ENCODE measurements at regions not wholly inside any gene's neighbourhood (a gene's known extent, or its start where the extent isn't known, plus 50 kb on each side); places are given as distances from the start of the nearest gene placed in this dataset.

DNA sequence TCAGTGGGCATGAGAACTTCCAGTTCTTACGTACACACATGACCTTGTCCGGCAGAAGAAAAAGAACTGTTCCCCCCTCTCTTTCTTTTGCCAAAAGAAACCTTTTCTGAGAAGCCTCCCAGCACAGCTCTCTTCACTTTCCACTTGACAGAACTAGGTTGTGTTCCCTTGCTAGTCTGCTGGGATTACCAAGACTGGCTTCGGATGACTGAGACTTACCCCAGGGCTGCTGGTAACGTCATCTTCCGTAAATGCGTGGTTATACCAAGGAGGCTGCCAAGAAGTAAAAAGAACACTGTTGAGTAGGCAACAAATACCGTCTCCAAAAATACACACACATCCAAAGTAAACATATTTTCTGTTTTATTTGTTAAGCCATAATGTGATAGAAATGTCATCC, 908.2 kb downstream of the EFNB2 start:
- Histone ChIP-seq H3K36me3 (ENCODE audit: control insufficient read depth, insufficient read depth, low read length) (no peaks in the 10 kb centered on the region), H3K9ac (ENCODE audit: low read length) (no peak overlapping the region), H3K9me3 (ENCODE audit: control insufficient read depth, low read length) (no peaks in the 10 kb centered on the region), H3K4me3 (ENCODE audit: low read length) (no peak overlapping the region), H3K27me3 (ENCODE audit: control insufficient read depth, insufficient read depth, low read length) (no peaks in the 10 kb centered on the region), H3K4me1 (ENCODE audit: control insufficient read depth, insufficient read depth, low read length) (no peaks in the 10 kb centered on the region)

DNA sequence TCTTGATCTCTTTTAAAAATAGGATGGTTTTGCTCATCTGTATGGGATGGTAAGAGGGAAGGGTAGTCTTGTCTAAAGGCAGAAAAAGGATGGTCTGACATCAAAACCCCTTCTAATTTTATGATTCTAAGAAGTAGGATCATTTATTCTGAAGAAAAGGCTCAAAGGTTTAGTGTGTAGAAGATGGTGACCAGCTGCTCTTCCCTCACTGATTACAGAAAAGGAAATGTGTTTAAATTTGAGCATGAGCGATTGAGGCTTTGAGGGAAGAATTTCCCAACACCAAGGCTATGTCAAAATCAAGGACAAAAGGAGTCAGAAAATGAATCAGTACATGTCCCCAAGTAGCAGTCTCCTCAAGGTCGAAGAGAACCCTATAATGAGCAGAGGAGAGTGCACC, 909.8 kb downstream of the EFNB2 start:
- H3K27me3 ChIP-seq (ENCODE audit: control insufficient read depth, insufficient read depth, low read length): no peaks in the 10 kb centered on the region
- H3K4me3 ChIP-seq (ENCODE audit: low read length): no peak overlapping the region
- H3K4me1 ChIP-seq (ENCODE audit: control insufficient read depth, insufficient read depth, low read length): no peaks in the 10 kb centered on the region
- H3K9me3 ChIP-seq (ENCODE audit: control insufficient read depth, low read length): no peaks in the 10 kb centered on the region
- H3K36me3 ChIP-seq (ENCODE audit: control insufficient read depth, insufficient read depth, low read length): no peaks in the 10 kb centered on the region
- no peak overlapping the region for H3K9ac ChIP-seq (ENCODE audit: low read length)

- H3K9me3 ChIP-seq (ENCODE audit: control insufficient read depth, low read length): no peaks in the 10 kb centered on the region
- H3K4me3 ChIP-seq (ENCODE audit: low read length): no peak overlapping the region
- no peaks in the 10 kb centered on the region for H3K36me3 ChIP-seq (ENCODE audit: control insufficient read depth, insufficient read depth, low read length)
- H3K9ac ChIP-seq (ENCODE audit: low read length): no peak overlapping the region
- no peaks in the 10 kb centered on the region for H3K27me3 ChIP-seq (ENCODE audit: control insufficient read depth, insufficient read depth, low read length)
- no peaks in the 10 kb centered on the region for H3K4me1 ChIP-seq (ENCODE audit: control insufficient read depth, insufficient read depth, low read length)
These were observed 919.0 kb downstream of the EFNB2 start for GRCh38 chr13:105616333-105617075.

GRCh38 chr13:105612541-105612940, 922.9 kb downstream of the EFNB2 start:
- H3K9me3 ChIP-seq (ENCODE audit: control insufficient read depth, low read length): no peaks in the 10 kb centered on the region
- H3K36me3 ChIP-seq (ENCODE audit: control insufficient read depth, insufficient read depth, low read length): no peaks in the 10 kb centered on the region
- no peak overlapping the region for H3K4me3 ChIP-seq (ENCODE audit: low read length)
- no peaks in the 10 kb centered on the region for H3K27me3 ChIP-seq (ENCODE audit: control insufficient read depth, insufficient read depth, low read length)
- H3K9ac ChIP-seq (ENCODE audit: low read length): no peak overlapping the region
- no peaks in the 10 kb centered on the region for H3K4me1 ChIP-seq (ENCODE audit: control insufficient read depth, insufficient read depth, low read length)

- Histone ChIP-seq H3K9me3 (ENCODE audit: control insufficient read depth, low read length) (no peaks in the 10 kb centered on the region), H3K36me3 (ENCODE audit: control insufficient read depth, insufficient read depth, low read length) (no peaks in the 10 kb centered on the region), H3K4me1 (ENCODE audit: control insufficient read depth, insufficient read depth, low read length) (no peaks in the 10 kb centered on the region), H3K4me3 (ENCODE audit: low read length) (no peak overlapping the region), H3K27me3 (ENCODE audit: control insufficient read depth, insufficient read depth, low read length) (no peaks in the 10 kb centered on the region), H3K9ac (ENCODE audit: low read length) (no peak overlapping the region)
These were observed 924.0 kb downstream of the EFNB2 start for GRCh38 chr13:105611424-105611823.

- Histone ChIP-seq H3K27me3 (ENCODE audit: control insufficient read depth, insufficient read depth, low read length) (no peaks in the 10 kb centered on the region), H3K36me3 (ENCODE audit: control insufficient read depth, insufficient read depth, low read length) (no peaks in the 10 kb centered on the region), H3K4me3 (ENCODE audit: low read length) (no peak overlapping the region), H3K4me1 (ENCODE audit: control insufficient read depth, insufficient read depth, low read length) (no peaks in the 10 kb centered on the region), H3K9ac (ENCODE audit: low read length) (no peak overlapping the region), H3K9me3 (ENCODE audit: control insufficient read depth, low read length) (no peaks in the 10 kb centered on the region)
These were observed 927.4 kb downstream of the EFNB2 start for GRCh38 chr13:105608104-105608503.

- no peaks in the 10 kb centered on the region for H3K9me3 ChIP-seq (ENCODE audit: control insufficient read depth, low read length)
- no peaks in the 10 kb centered on the region for H3K36me3 ChIP-seq (ENCODE audit: control insufficient read depth, insufficient read depth, low read length)
- no peak overlapping the region for H3K4me3 ChIP-seq (ENCODE audit: low read length)
- H3K4me1 ChIP-seq (ENCODE audit: control insufficient read depth, insufficient read depth, low read length): no peaks in the 10 kb centered on the region
- no peaks in the 10 kb centered on the region for H3K27me3 ChIP-seq (ENCODE audit: control insufficient read depth, insufficient read depth, low read length)
- no peak overlapping the region for H3K9ac ChIP-seq (ENCODE audit: low read length)
These were observed 928.0 kb downstream of the EFNB2 start for GRCh38 chr13:105607426-105607825.

- Histone ChIP-seq H3K9ac (ENCODE audit: low read length) (no peak overlapping the region), H3K27me3 (ENCODE audit: control insufficient read depth, insufficient read depth, low read length) (no peaks in the 10 kb centered on the region), H3K36me3 (ENCODE audit: control insufficient read depth, insufficient read depth, low read length) (no peaks in the 10 kb centered on the region), H3K4me1 (ENCODE audit: control insufficient read depth, insufficient read depth, low read length) (no peaks in the 10 kb centered on the region), H3K4me3 (ENCODE audit: low read length) (no peak overlapping the region), H3K9me3 (ENCODE audit: control insufficient read depth, low read length) (no peaks in the 10 kb centered on the region)
These were observed 928.4 kb downstream of the EFNB2 start for GRCh38 chr13:105607016-105607415.

DNA sequence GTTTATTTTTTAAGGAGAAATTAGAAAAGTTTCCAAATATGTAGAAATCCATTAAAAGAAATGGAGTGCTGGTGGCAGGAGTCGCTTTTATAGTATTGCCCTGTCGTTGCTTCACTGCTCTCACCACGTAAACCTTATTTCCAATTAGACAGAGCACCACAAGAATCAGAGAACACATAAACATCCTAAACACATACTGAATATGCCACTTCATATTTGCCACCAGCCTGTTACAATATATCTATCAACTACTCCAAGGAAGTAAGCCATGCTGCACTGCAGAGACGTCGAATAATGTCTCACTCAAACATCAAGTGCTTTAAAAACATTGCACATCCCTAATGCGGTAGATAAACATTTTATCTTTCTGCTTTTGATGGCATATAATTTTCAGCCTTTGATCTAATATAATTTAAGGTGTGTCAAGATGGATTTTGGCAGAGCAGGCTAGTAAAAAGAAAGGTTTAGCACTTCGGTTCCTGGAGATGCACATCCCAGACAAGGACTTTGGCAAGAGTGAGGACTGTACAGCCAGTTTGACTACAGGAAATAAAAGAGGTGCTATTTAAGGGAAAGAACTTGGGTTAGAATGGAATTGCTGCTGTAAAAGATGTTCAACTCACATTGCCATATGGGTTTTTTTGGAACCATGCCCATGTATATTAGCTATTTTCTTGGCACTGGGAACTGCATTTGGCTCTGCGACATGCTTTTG, 932.3 kb downstream of the EFNB2 start:
- H3K9ac ChIP-seq (ENCODE audit: low read length): no peak overlapping the region
- H3K4me1 ChIP-seq (ENCODE audit: control insufficient read depth, insufficient read depth, low read length): no peaks in the 10 kb centered on the region
- no peak overlapping the region for H3K4me3 ChIP-seq (ENCODE audit: low read length)
- H3K27me3 ChIP-seq (ENCODE audit: control insufficient read depth, insufficient read depth, low read length): no peaks in the 10 kb centered on the region
- no peaks in the 10 kb centered on the region for H3K9me3 ChIP-seq (ENCODE audit: control insufficient read depth, low read length)
- H3K36me3 ChIP-seq (ENCODE audit: control insufficient read depth, insufficient read depth, low read length): no peaks in the 10 kb centered on the region

GRCh38 chr13:105599477-105600037, 935.9 kb downstream of the EFNB2 start:
- no peaks in the 10 kb centered on the region for H3K27me3 ChIP-seq (ENCODE audit: control insufficient read depth, insufficient read depth, low read length)
- H3K4me1 ChIP-seq (ENCODE audit: control insufficient read depth, insufficient read depth, low read length): no peaks in the 10 kb centered on the region
- H3K9ac ChIP-seq (ENCODE audit: low read length): no peak overlapping the region
- no peaks in the 10 kb centered on the region for H3K9me3 ChIP-seq (ENCODE audit: control insufficient read depth, low read length)
- no peaks in the 10 kb centered on the region for H3K36me3 ChIP-seq (ENCODE audit: control insufficient read depth, insufficient read depth, low read length)
- H3K4me3 ChIP-seq (ENCODE audit: low read length): no peak overlapping the region

GRCh38 chr13:105598529-105598928, 936.9 kb downstream of the EFNB2 start:
- no peak overlapping the region for H3K4me3 ChIP-seq (ENCODE audit: low read length)
- no peaks in the 10 kb centered on the region for H3K36me3 ChIP-seq (ENCODE audit: control insufficient read depth, insufficient read depth, low read length)
- H3K9me3 ChIP-seq (ENCODE audit: control insufficient read depth, low read length): no peaks in the 10 kb centered on the region
- H3K4me1 ChIP-seq (ENCODE audit: control insufficient read depth, insufficient read depth, low read length): no peaks in the 10 kb centered on the region
- H3K27me3 ChIP-seq (ENCODE audit: control insufficient read depth, insufficient read depth, low read length): no peaks in the 10 kb centered on the region
- H3K9ac ChIP-seq (ENCODE audit: low read length): no peak overlapping the region

DNA sequence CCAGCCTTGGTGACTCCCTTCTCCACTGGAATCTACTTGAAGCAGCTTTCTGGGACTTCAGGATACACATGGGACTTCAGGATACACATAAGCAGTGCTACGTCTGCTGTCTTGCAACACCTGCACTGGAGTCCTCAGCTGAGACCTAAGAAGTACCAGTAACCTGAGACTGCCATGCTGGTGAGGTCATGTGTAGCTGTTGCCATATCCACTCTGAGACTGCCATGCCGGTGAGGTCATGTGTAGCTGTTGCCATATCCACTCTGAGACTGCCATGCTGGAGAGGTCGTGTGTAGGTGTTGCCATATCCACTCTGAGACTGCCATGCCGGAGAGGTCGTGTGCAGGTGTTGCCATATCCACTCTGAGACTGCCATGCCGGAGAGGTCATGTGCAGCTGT, 937.9 kb downstream of the EFNB2 start:
- H3K4me3 ChIP-seq (ENCODE audit: low read length): no peak overlapping the region
- no peaks in the 10 kb centered on the region for H3K4me1 ChIP-seq (ENCODE audit: control insufficient read depth, insufficient read depth, low read length)
- no peaks in the 10 kb centered on the region for H3K27me3 ChIP-seq (ENCODE audit: control insufficient read depth, insufficient read depth, low read length)
- H3K36me3 ChIP-seq (ENCODE audit: control insufficient read depth, insufficient read depth, low read length): no peaks in the 10 kb centered on the region
- no peaks in the 10 kb centered on the region for H3K9me3 ChIP-seq (ENCODE audit: control insufficient read depth, low read length)
- H3K9ac ChIP-seq (ENCODE audit: low read length): no peak overlapping the region
